ENCODE measurements at regions not wholly inside any gene's neighbourhood (a gene's known extent, or its start where the extent isn't known, plus 50 kb on each side); places are given as distances from the start of the nearest gene placed in this dataset.

DNA sequence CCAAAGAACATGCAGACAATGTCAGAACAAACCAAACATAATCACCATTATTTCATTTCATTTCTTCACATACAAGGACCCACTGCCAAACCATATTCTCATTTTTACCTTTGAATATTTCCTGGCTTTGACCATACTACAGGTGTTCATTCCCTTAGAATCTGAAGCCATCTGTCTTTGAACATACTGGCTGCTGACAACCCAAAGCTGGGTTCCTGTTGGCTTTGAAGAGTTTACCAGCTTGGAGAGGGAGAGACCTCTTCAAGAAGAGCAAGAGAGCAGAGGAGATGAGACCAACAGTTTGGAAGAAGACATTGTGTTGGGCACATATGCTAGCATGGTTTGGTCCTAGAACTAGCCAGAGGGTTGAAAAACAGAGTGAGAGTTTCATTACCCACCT is 145.6 kb upstream of the KCNIP4 start:
- no peak for TF ChIP-seq POLR2A (IDR thresholded peaks at IDR 0.05; ENCODE audit: low read depth, low read length)
- no peak for TF ChIP-seq POLR2AphosphoS5 (IDR thresholded peaks at IDR 0.05; ENCODE audit: insufficient read depth, low read depth, low read length)
- TF ChIP-seq, protein P1, sequence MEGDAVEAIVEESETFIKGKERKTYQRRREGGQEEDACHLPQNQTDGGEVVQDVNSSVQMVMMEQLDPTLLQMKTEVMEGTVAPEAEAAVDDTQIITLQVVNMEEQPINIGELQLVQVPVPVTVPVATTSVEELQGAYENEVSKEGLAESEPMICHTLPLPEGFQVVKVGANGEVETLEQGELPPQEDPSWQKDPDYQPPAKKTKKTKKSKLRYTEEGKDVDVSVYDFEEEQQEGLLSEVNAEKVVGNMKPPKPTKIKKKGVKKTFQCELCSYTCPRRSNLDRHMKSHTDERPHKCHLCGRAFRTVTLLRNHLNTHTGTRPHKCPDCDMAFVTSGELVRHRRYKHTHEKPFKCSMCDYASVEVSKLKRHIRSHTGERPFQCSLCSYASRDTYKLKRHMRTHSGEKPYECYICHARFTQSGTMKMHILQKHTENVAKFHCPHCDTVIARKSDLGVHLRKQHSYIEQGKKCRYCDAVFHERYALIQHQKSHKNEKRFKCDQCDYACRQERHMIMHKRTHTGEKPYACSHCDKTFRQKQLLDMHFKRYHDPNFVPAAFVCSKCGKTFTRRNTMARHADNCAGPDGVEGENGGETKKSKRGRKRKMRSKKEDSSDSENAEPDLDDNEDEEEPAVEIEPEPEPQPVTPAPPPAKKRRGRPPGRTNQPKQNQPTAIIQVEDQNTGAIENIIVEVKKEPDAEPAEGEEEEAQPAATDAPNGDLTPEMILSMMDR (IDR thresholded peaks at IDR 0.05; ENCODE audit: extremely low read depth in 1 of 2, insufficient read depth in 1 of 2, low read depth in 1 of 2, low read length in 2 of 2) = no peak
- no peak for TF ChIP-seq FOS (IDR thresholded peaks at IDR 0.05; ENCODE audit: borderline replicate concordance, insufficient read depth, low read length)
- no peak for TF ChIP-seq EZH2 (IDR thresholded peaks at IDR 0.05; ENCODE audit: borderline replicate concordance, low read depth, low read length, severe bottlenecking)

Data from endothelial cell of umbilical vein (primary cell).